Skeletal muscle tissue (tissue), 3 donors: ENCODE measurements at regions not wholly inside any gene's neighbourhood (a gene's known extent, or its start where the extent isn't known, plus 50 kb on each side); places are given as distances from the start of the nearest gene placed in this dataset.
"Not testable (repeated sequence)": the region's sequence is repeated elsewhere in the genome, so short reads cannot be mapped to it uniquely, and the experiment has no call there.

ENCODE experiments used
- H3K27ac ChIP-seq: one replicate; pipeline ENCODE4 v1.7.0; 2013; ENCODE audit warnings: mild to moderate bottlenecking, low read depth, low read length, inconsistent platforms
- H3K27me3 ChIP-seq, 3 donors: one replicate each; pipeline ENCODE4 v1.7.0; 2013; ENCODE audit warnings: low read length in 3 of 3; ENCODE audit not compliant: control insufficient read depth in 3 of 3, insufficient read depth in 3 of 3
- H3K36me3 ChIP-seq, 3 donors: one replicate each; pipeline ENCODE4 v1.7.0; 2013; ENCODE audit warnings: low read length in 3 of 3; ENCODE audit not compliant: control insufficient read depth in 3 of 3, insufficient read depth in 3 of 3
- H3K4me1 ChIP-seq, 3 donors: one replicate each; pipeline ENCODE4 v1.7.0; 2013; ENCODE audit warnings: low read length in 3 of 3, mild to moderate bottlenecking in 3 of 3; ENCODE audit not compliant: control insufficient read depth in 3 of 3, insufficient read depth in 3 of 3
- H3K4me3 ChIP-seq, 3 donors: one replicate each; pipeline ENCODE4 v1.7.0; 2013; ENCODE audit warnings: low read length in 3 of 3
- H3K9ac ChIP-seq, 3 donors: one replicate each; pipeline ENCODE4 v1.7.0; 2013; ENCODE audit warnings: low read length in 3 of 3, mild to moderate bottlenecking in 3 of 3, moderate library complexity in 2 of 3, low read depth in 1 of 3
- H3K9me3 ChIP-seq, 3 donors: one replicate each; pipeline ENCODE4 v1.7.0; 2013; ENCODE audit warnings: low read length in 3 of 3; ENCODE audit not compliant: control insufficient read depth in 3 of 3
- donor health status: Osteomylitis.

- no peak overlapping the region for H3K27ac ChIP-seq
- no peaks in the 10 kb centered on the region for H3K9me3 ChIP-seq
- no peak overlapping the region for H3K4me3 ChIP-seq
- H3K9ac ChIP-seq = no peak overlapping the region
- H3K4me1 ChIP-seq = no peaks in the 10 kb centered on the region
- no peaks in the 10 kb centered on the region for H3K36me3 ChIP-seq
- no peaks in the 10 kb centered on the region for H3K27me3 ChIP-seq
These were observed 610.0 kb upstream of the MBL2 start for GRCh38 chr10:53382543-53382942.

GRCh38 chr10:53379956-53380355 is 607.4 kb upstream of the MBL2 start:
- H3K27ac ChIP-seq = no peak overlapping the region
- no peak overlapping the region for H3K9ac ChIP-seq
- no peaks in the 10 kb centered on the region for H3K4me1 ChIP-seq
- H3K9me3 ChIP-seq = no peaks in the 10 kb centered on the region
- H3K36me3 ChIP-seq = no peaks in the 10 kb centered on the region
- H3K27me3 ChIP-seq = no peaks in the 10 kb centered on the region
- no peak overlapping the region for H3K4me3 ChIP-seq

- no peak overlapping the region for H3K4me3 ChIP-seq
- no peaks in the 10 kb centered on the region for H3K27me3 ChIP-seq
- H3K27ac ChIP-seq = no peak overlapping the region
- H3K9me3 ChIP-seq = no peaks in the 10 kb centered on the region
- H3K9ac ChIP-seq = no peak overlapping the region
- H3K4me1 ChIP-seq = no peaks in the 10 kb centered on the region
- H3K36me3 ChIP-seq = no peaks in the 10 kb centered on the region
These were observed 597.8 kb upstream of the MBL2 start for GRCh38 chr10:53370347-53370746.

GRCh38 chr10:53361936-53362335 is 589.4 kb upstream of the MBL2 start:
- Histone ChIP-seq H3K36me3 (no peaks in the 10 kb centered on the region), H3K4me3 (no peak overlapping the region), H3K4me1 (no peaks in the 10 kb centered on the region), H3K9me3 (no peaks in the 10 kb centered on the region), H3K27ac (no peak overlapping the region), H3K9ac (no peak overlapping the region), H3K27me3 (no peaks in the 10 kb centered on the region)

- H3K27me3 ChIP-seq = no peaks in the 10 kb centered on the region
- H3K4me3 ChIP-seq = no peak overlapping the region
- no peak overlapping the region for H3K9ac ChIP-seq
- H3K9me3 ChIP-seq = no peaks in the 10 kb centered on the region
- H3K4me1 ChIP-seq = no peaks in the 10 kb centered on the region
- H3K36me3 ChIP-seq = no peaks in the 10 kb centered on the region
- no peak overlapping the region for H3K27ac ChIP-seq
These were observed 588.7 kb upstream of the MBL2 start for GRCh38 chr10:53361281-53361680.

- not testable (repeated sequence) for H3K9me3 ChIP-seq, H3K36me3 ChIP-seq, H3K4me3 ChIP-seq, H3K27ac ChIP-seq, H3K4me1 ChIP-seq, H3K27me3 ChIP-seq, H3K9ac ChIP-seq
These were observed 586.4 kb upstream of the MBL2 start for GRCh38 chr10:53358978-53359377.

GRCh38 chr10:53358536-53358935 is 586.0 kb upstream of the MBL2 start:
- Histone ChIP-seq H3K27me3 (no peaks in the 10 kb centered on the region), H3K4me1 (no peaks in the 10 kb centered on the region), H3K4me3 (no peak overlapping the region), H3K9ac (no peak overlapping the region), H3K36me3 (no peaks in the 10 kb centered on the region), H3K9me3 (no peaks in the 10 kb centered on the region), H3K27ac (no peak overlapping the region)

GRCh38 chr10:53357587-53357986 is 585.0 kb upstream of the MBL2 start:
- Histone ChIP-seq H3K9me3 (no peaks in the 10 kb centered on the region), H3K4me1 (no peaks in the 10 kb centered on the region)

GRCh38 chr10:53356616-53357349 is 584.2 kb upstream of the MBL2 start:
- H3K27me3 ChIP-seq = no peaks in the 10 kb centered on the region
- no peak overlapping the region for H3K9ac ChIP-seq
- H3K36me3 ChIP-seq = no peaks in the 10 kb centered on the region
- no peak overlapping the region for H3K4me3 ChIP-seq
- H3K9me3 ChIP-seq = no peaks in the 10 kb centered on the region
- H3K4me1 ChIP-seq = no peaks in the 10 kb centered on the region
- no peak overlapping the region for H3K27ac ChIP-seq

More at GRCh38 chr10:53357587-53357986, 585.0 kb upstream of the MBL2 start:
- H3K27me3 ChIP-seq = no peaks in the 10 kb centered on the region
- H3K36me3 ChIP-seq = no peaks in the 10 kb centered on the region
- no peak overlapping the region for H3K4me3 ChIP-seq
- H3K27ac ChIP-seq = no peak overlapping the region
- H3K9ac ChIP-seq = no peak overlapping the region

GRCh38 chr10:53342531-53342930 is 569.9 kb upstream of the MBL2 start:
- not testable (repeated sequence) for H3K4me3 ChIP-seq, H3K9me3 ChIP-seq, H3K36me3 ChIP-seq, H3K27ac ChIP-seq, H3K9ac ChIP-seq, H3K27me3 ChIP-seq, H3K4me1 ChIP-seq
